ENCODE measurements at regions not wholly inside any gene's neighbourhood (a gene's known extent, or its start where the extent isn't known, plus 50 kb on each side); places are given as distances from the start of the nearest gene placed in this dataset.
"Not testable (repeated sequence)": the region's sequence is repeated elsewhere in the genome, so short reads cannot be mapped to it uniquely, and the experiment has no call there.

DNA sequence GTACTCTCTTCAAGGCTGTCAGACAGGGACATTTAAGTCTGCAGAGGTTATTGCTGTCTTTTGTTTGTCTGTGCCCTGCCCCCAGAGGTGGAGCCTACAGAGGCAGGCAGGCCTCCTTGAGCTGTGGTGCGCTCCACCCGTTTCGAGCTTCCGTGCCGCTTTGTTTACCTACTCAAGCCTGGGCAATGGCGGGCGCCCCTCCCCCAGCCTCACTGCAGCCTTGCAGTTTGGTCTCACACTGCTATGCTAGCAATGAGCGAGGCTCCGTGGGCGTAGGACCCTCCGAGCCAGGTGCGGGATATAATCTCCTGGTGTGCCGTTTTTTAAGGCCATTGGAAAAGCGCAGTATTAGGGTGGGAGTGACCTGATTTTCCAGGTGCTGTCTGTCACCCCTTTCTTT is 373.4 kb downstream of the DNAJB9 start:
- TF ChIP-seq, protein P1, sequence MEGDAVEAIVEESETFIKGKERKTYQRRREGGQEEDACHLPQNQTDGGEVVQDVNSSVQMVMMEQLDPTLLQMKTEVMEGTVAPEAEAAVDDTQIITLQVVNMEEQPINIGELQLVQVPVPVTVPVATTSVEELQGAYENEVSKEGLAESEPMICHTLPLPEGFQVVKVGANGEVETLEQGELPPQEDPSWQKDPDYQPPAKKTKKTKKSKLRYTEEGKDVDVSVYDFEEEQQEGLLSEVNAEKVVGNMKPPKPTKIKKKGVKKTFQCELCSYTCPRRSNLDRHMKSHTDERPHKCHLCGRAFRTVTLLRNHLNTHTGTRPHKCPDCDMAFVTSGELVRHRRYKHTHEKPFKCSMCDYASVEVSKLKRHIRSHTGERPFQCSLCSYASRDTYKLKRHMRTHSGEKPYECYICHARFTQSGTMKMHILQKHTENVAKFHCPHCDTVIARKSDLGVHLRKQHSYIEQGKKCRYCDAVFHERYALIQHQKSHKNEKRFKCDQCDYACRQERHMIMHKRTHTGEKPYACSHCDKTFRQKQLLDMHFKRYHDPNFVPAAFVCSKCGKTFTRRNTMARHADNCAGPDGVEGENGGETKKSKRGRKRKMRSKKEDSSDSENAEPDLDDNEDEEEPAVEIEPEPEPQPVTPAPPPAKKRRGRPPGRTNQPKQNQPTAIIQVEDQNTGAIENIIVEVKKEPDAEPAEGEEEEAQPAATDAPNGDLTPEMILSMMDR (conservative IDR thresholded peaks at IDR 0.05 in 1 of 2, IDR thresholded peaks at IDR 0.05 in 1 of 2; ENCODE audit: low read depth in 1 of 2, low read length in 2 of 2): not testable (repeated sequence)
- not testable (repeated sequence) for TF ChIP-seq EZH2 (IDR thresholded peaks at IDR 0.05; ENCODE audit: low read length, missing control alignments)

Data from fibroblast of lung (primary cell).